ENCODE measurements at regions not wholly inside any gene's neighbourhood (a gene's known extent, or its start where the extent isn't known, plus 50 kb on each side); places are given as distances from the start of the nearest gene placed in this dataset.

DNA sequence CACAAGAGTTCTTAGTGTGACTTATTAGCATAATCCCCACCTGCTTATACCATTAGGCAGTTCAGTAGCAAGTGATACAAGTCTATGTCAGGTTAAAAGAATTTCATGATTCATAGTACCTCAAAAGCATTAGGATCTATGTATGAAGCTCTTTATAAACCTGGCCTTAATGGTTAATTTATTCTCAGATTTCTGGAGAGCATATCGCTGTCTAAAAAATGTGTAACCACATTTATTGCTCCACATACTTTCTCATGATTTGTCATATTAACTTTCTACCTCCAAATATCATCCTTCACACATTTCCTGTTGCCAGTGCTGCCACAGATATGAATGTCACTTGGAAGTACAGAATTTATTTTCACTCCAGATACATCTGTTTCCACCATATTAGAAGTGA lies 332.8 kb upstream of the MAP2 start:
- no peaks in the 10 kb centered on the region for H3K79me2 ChIP-seq
- 88% methylated on average over 1 of the region's 1 CpG for WGBS (ENCODE audit: low lambda C conversion rate, missing lambda C conversion rate)
- no peak for DNase-seq (ENCODE audit: low spot score)
- H3K4me1 ChIP-seq (ENCODE audit: insufficient read depth): no peaks in the 10 kb centered on the region
- H3K27me3 ChIP-seq: no peaks in the 10 kb centered on the region
- TF ChIP-seq EZH2phosphoT487 (IDR thresholded peaks at IDR 0.05; ENCODE audit: low read depth, severe bottlenecking, unreplicated experiment) (no peak), CTCF (IDR thresholded peaks at IDR 0.05; ENCODE audit: poor library complexity) (no peak), EZH2 (IDR thresholded peaks at IDR 0.05; ENCODE audit: borderline replicate concordance) (no peak)
- H3K9me2 ChIP-seq (replicated peaks; ENCODE audit: insufficient read depth): no peaks in the 10 kb centered on the region
- no peak overlapping the region for H3K4me2 ChIP-seq
- H3K36me3 ChIP-seq (replicated peaks; ENCODE audit: insufficient read depth, low read depth): no peaks in the 10 kb centered on the region
- H3K9me3 ChIP-seq (ENCODE audit: low read depth): no peaks in the 10 kb centered on the region
- H3K27ac ChIP-seq: no peak overlapping the region
- no peaks in the 10 kb centered on the region for H4K20me1 ChIP-seq (ENCODE audit: insufficient read depth, poor library complexity, severe bottlenecking)
- no peak overlapping the region for H2AFZ ChIP-seq
- H3K4me3 ChIP-seq: no peak overlapping the region

DNA sequence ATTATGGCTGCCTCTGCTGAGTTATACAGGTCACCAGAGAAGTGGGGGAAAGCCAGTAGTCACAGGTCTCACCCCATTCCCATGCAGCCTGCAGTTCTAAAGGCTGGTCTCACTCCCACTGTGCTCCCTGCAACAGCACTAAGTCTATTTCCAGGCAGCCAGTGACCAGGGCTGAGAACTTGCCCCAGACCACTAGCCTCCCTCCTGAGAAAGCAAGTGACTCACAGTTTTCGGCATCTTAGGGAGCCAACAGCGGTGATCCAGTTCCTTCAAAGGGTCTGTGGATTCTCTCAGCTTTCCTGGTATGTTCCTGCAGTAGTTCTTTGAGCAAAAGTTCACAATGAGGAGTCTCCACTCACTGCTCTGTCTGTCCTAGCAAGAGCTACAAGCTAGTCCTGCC lies 329.6 kb upstream of the MAP2 start:
- no peaks in the 10 kb centered on the region for H3K27me3 ChIP-seq
- no peak overlapping the region for H3K4me2 ChIP-seq
- H4K20me1 ChIP-seq (ENCODE audit: insufficient read depth, poor library complexity, severe bottlenecking): no peaks in the 10 kb centered on the region
- no peak overlapping the region for H3K4me3 ChIP-seq
- H2AFZ ChIP-seq: no peak overlapping the region
- WGBS (ENCODE audit: low lambda C conversion rate, missing lambda C conversion rate): 75% methylated on average over 2 of the region's 2 CpGs
- no peaks in the 10 kb centered on the region for H3K79me2 ChIP-seq
- no peaks in the 10 kb centered on the region for H3K4me1 ChIP-seq (ENCODE audit: insufficient read depth)
- no peaks in the 10 kb centered on the region for H3K9me3 ChIP-seq (ENCODE audit: low read depth)
- no peak for DNase-seq (ENCODE audit: low spot score)
- H3K9me2 ChIP-seq (replicated peaks; ENCODE audit: insufficient read depth): no peaks in the 10 kb centered on the region
- H3K36me3 ChIP-seq (replicated peaks; ENCODE audit: insufficient read depth, low read depth): no peaks in the 10 kb centered on the region
- TF ChIP-seq EZH2 (IDR thresholded peaks at IDR 0.05; ENCODE audit: borderline replicate concordance) (no peak), EZH2phosphoT487 (IDR thresholded peaks at IDR 0.05; ENCODE audit: low read depth, severe bottlenecking, unreplicated experiment) (no peak), CTCF (IDR thresholded peaks at IDR 0.05; ENCODE audit: poor library complexity) (no peak)
- no peak overlapping the region for H3K27ac ChIP-seq

- Histone ChIP-seq H3K4me1 (ENCODE audit: insufficient read depth) (no peaks in the 10 kb centered on the region), H3K9me3 (ENCODE audit: low read depth) (no peaks in the 10 kb centered on the region), H3K79me2 (no peaks in the 10 kb centered on the region), H3K36me3 (replicated peaks; ENCODE audit: insufficient read depth, low read depth) (no peaks in the 10 kb centered on the region), H3K27ac (no peak overlapping the region), H2AFZ (no peak overlapping the region), H4K20me1 (ENCODE audit: insufficient read depth, poor library complexity, severe bottlenecking) (no peaks in the 10 kb centered on the region), H3K4me3 (no peak overlapping the region), H3K4me2 (no peak overlapping the region), H3K27me3 (no peaks in the 10 kb centered on the region), H3K9me2 (replicated peaks; ENCODE audit: insufficient read depth) (no peaks in the 10 kb centered on the region)
- WGBS (ENCODE audit: low lambda C conversion rate, missing lambda C conversion rate): 65% methylated on average over 2 of the region's 2 CpGs
- TF ChIP-seq EZH2phosphoT487 (IDR thresholded peaks at IDR 0.05; ENCODE audit: low read depth, severe bottlenecking, unreplicated experiment): no peak
- TF ChIP-seq EZH2 (IDR thresholded peaks at IDR 0.05; ENCODE audit: borderline replicate concordance): no peak
- TF ChIP-seq CTCF (IDR thresholded peaks at IDR 0.05; ENCODE audit: poor library complexity): no peak
- DNase-seq (ENCODE audit: low spot score): no peak
Observed at GRCh38 chr2:209095432-209095831, 328.4 kb upstream of the MAP2 start.

- WGBS (ENCODE audit: low lambda C conversion rate, missing lambda C conversion rate): 72% methylated on average over 2 of the region's 2 CpGs
- Histone ChIP-seq H3K27me3 (no peaks in the 10 kb centered on the region), H3K4me3 (no peak overlapping the region), H3K4me2 (no peak overlapping the region), H3K9me2 (replicated peaks; ENCODE audit: insufficient read depth) (no peaks in the 10 kb centered on the region), H4K20me1 (ENCODE audit: insufficient read depth, poor library complexity, severe bottlenecking) (no peaks in the 10 kb centered on the region), H3K27ac (no peak overlapping the region), H3K36me3 (replicated peaks; ENCODE audit: insufficient read depth, low read depth) (no peaks in the 10 kb centered on the region), H3K4me1 (ENCODE audit: insufficient read depth) (no peaks in the 10 kb centered on the region), H3K9me3 (ENCODE audit: low read depth) (no peaks in the 10 kb centered on the region), H3K79me2 (no peaks in the 10 kb centered on the region), H2AFZ (no peak overlapping the region)
- TF ChIP-seq EZH2phosphoT487 (IDR thresholded peaks at IDR 0.05; ENCODE audit: low read depth, severe bottlenecking, unreplicated experiment) (no peak), EZH2 (IDR thresholded peaks at IDR 0.05; ENCODE audit: borderline replicate concordance) (no peak), CTCF (IDR thresholded peaks at IDR 0.05; ENCODE audit: poor library complexity) (no peak)
- DNase-seq (ENCODE audit: low spot score): no peak
Observed at GRCh38 chr2:209097168-209097567, 326.7 kb upstream of the MAP2 start.
